Upper lobe of left lung (tissue), 6 donors: ENCODE measurements at regions not wholly inside any gene's neighbourhood (a gene's known extent, or its start where the extent isn't known, plus 50 kb on each side); places are given as distances from the start of the nearest gene placed in this dataset.
"Not testable (repeated sequence)": the region's sequence is repeated elsewhere in the genome, so short reads cannot be mapped to it uniquely, and the experiment has no call there.

Experiments used
- ATAC-seq, 2 donors: fragments of 200-7000 bp; cut with Tn5 transposase; one replicate each; pipeline ENCODE4 v1.9.1; 2022; ENCODE audit warnings: mild to moderate bottlenecking in 2 of 2, moderate library complexity in 2 of 2; ENCODE audit not compliant: low FRiP score in 2 of 2
- DNase-seq, 2 donors: peaks; one replicate each; pipeline ENCODE4 v3.0.0-alpha.2; 2019 to 2020
- H3K27ac ChIP-seq, 4 donors: fragments of 200-600 bp; sonication (generic); one replicate each; pipeline ENCODE4 v1.5.1; 2016 to 2019
- H3K27me3 ChIP-seq, 4 donors: fragments of 200-600 bp; sonication (generic); one replicate each; pipeline ENCODE4 v1.5.1; 2017 to 2019
- H3K36me3 ChIP-seq, 4 donors: fragments of 200-600 bp; sonication (generic); one replicate each; pipeline ENCODE4 v1.5.1; 2016 to 2019
- H3K4me1 ChIP-seq, 4 donors: fragments of 200-600 bp; sonication (generic); one replicate each; pipeline ENCODE4 v1.5.1; 2018 to 2019
- H3K4me3 ChIP-seq, 4 donors: fragments of 200-600 bp; sonication (generic); one replicate each; pipeline ENCODE4 v1.5.1; 2017 to 2019; ENCODE audit warnings: mild to moderate bottlenecking in 2 of 4, moderate library complexity in 1 of 4
- H3K9me3 ChIP-seq, 4 donors: fragments of 200-600 bp; sonication (generic); one replicate each; pipeline ENCODE4 v1.5.1; 2018 to 2019
- CTCF ChIP-seq, 6 experiments: fragments of 450-650 bp in 4 of 6; fragments of 200-600 bp in 2 of 6; sonication (generic) in 2 of 6; IDR thresholded peaks; one replicate each; pipeline ENCODE4 v1.5.1; 2016 to 2019; ENCODE audit warnings: antibody characterized with exemption in 6 of 6
- EP300 ChIP-seq, 4 donors: sonication (generic); formaldehyde crosslinking; IDR thresholded peaks; one replicate each; pipeline ENCODE4 v1.5.1; 2017; ENCODE audit warnings: antibody characterized with exemption in 4 of 4, control low read depth in 2 of 4
- POLR2A ChIP-seq, 4 donors: fragments of 450-650 bp; IDR thresholded peaks; one replicate each; pipeline ENCODE4 v1.5.1; 2016 to 2017; ENCODE audit warnings: antibody characterized with exemption in 4 of 4, mild to moderate bottlenecking in 2 of 4
- POLR2AphosphoS5 ChIP-seq, 2 donors: sonication (generic); formaldehyde crosslinking; IDR thresholded peaks; one replicate each; pipeline ENCODE4 v1.5.1; 2017; ENCODE audit warnings: antibody characterized with exemption in 2 of 2
- WGBS, 2 donors: methylation state at CpG; one replicate each; pipeline ENCODE4 v1.1.5; 2017 to 2018; 5-methylcytosine and 5-hydroxymethylcytosine counted together
- donor health status: DM: no; HTN: no; CAD: no; lungs with moderate emphysema.
- donor health status: DM: no; HTN: yes; CAD: no; lungs with severe emphysema.

- H3K9me3 ChIP-seq, H3K4me1 ChIP-seq, H3K27me3 ChIP-seq, H3K36me3 ChIP-seq, ATAC-seq, H3K4me3 ChIP-seq, H3K27ac ChIP-seq, DNase-seq: not testable (repeated sequence)
These were observed 106.7 kb upstream of the CTSV start for GRCh38 chr9:97145680-97146079.

- H3K27ac ChIP-seq = no peak overlapping the region
- no peak for DNase-seq
- H3K4me3 ChIP-seq = no peak overlapping the region
- no peak for TF ChIP-seq POLR2AphosphoS5 (IDR thresholded peaks at IDR 0.05)
- TF ChIP-seq POLR2A (IDR thresholded peaks at IDR 0.05) = no peak
- TF ChIP-seq EP300 (IDR thresholded peaks at IDR 0.05) = no peak
- TF ChIP-seq CTCF (IDR thresholded peaks at IDR 0.05) = no peak
- H3K9me3 ChIP-seq = no peaks in the 10 kb centered on the region
- no peak for ATAC-seq
- 45 to 50% methylated on average over 2 of the region's 2 CpGs for WGBS, 2 donors
- H3K4me1 ChIP-seq = no peaks in the 10 kb centered on the region
- H3K36me3 ChIP-seq = no peaks in the 10 kb centered on the region
- no peaks in the 10 kb centered on the region for H3K27me3 ChIP-seq
These were observed 101.6 kb upstream of the CTSV start for GRCh38 chr9:97140566-97140965.

GRCh38 chr9:97136421-97136820, 97.5 kb upstream of the CTSV start:
- TF ChIP-seq EP300 (IDR thresholded peaks at IDR 0.05) (no peak), POLR2A (IDR thresholded peaks at IDR 0.05) (no peak), POLR2AphosphoS5 (IDR thresholded peaks at IDR 0.05) (no peak), CTCF (IDR thresholded peaks at IDR 0.05) (no peak)
- no peak for ATAC-seq
- no peak overlapping the region for H3K27ac ChIP-seq
- no peaks in the 10 kb centered on the region for H3K4me1 ChIP-seq
- H3K36me3 ChIP-seq = no peaks in the 10 kb centered on the region
- H3K4me3 ChIP-seq = no peak overlapping the region
- no peak for DNase-seq
- H3K27me3 ChIP-seq = no peaks in the 10 kb centered on the region
- no peaks in the 10 kb centered on the region for H3K9me3 ChIP-seq
- 43 to 80% methylated on average over 2 of the region's 2 CpGs for WGBS, 2 donors

- H3K9me3 ChIP-seq, DNase-seq, H3K4me1 ChIP-seq, H3K36me3 ChIP-seq, H3K4me3 ChIP-seq, H3K27ac ChIP-seq, H3K27me3 ChIP-seq, ATAC-seq: not testable (repeated sequence)
- WGBS, 2 donors = 89 to 95% methylated on average over 3 to 4 of the region's 4 CpGs
These were observed 95.0 kb upstream of the CTSV start for GRCh38 chr9:97133966-97134365.

GRCh38 chr9:97132865-97133264, 93.9 kb upstream of the CTSV start:
- WGBS, 2 donors = 89 to 93% methylated on average over 1 to 2 of the region's 2 CpGs
- Histone ChIP-seq H3K4me1 (no peaks in the 10 kb centered on the region), H3K27me3 (no peaks in the 10 kb centered on the region), H3K27ac (no peak overlapping the region), H3K9me3 (no peaks in the 10 kb centered on the region), H3K36me3 (no peaks in the 10 kb centered on the region), H3K4me3 (no peak overlapping the region)
- no peak for ATAC-seq
- TF ChIP-seq EP300 (IDR thresholded peaks at IDR 0.05) (no peak), POLR2AphosphoS5 (IDR thresholded peaks at IDR 0.05) (no peak), POLR2A (IDR thresholded peaks at IDR 0.05) (no peak), CTCF (IDR thresholded peaks at IDR 0.05) (no peak)
- DNase-seq = no peak

GRCh38 chr9:97130864-97131263, 91.9 kb upstream of the CTSV start:
- ATAC-seq, H3K4me3 ChIP-seq, H3K27ac ChIP-seq, H3K4me1 ChIP-seq, H3K9me3 ChIP-seq, H3K36me3 ChIP-seq, H3K27me3 ChIP-seq: not testable (repeated sequence)
- peak in 1 of 2 donors; percentile 33 for DNase-seq
- WGBS, 2 donors = 88 to 98% methylated on average over 9 to 16 of the region's 16 CpGs

- H3K27ac ChIP-seq, H3K4me3 ChIP-seq, H3K27me3 ChIP-seq, H3K9me3 ChIP-seq, H3K4me1 ChIP-seq, ATAC-seq, H3K36me3 ChIP-seq: not testable (repeated sequence)
- WGBS, 2 donors = 93% methylated on average over 19 of the region's 27 CpGs; no CpG with 5 or more reads in 1 of the 2 donors
- peak in 1 of 2 donors; percentile 75 for DNase-seq
These were observed 91.4 kb upstream of the CTSV start for GRCh38 chr9:97130387-97130786.
